ENCODE measurements at regions not wholly inside any gene's neighbourhood (a gene's known extent, or its start where the extent isn't known, plus 50 kb on each side); places are given as distances from the start of the nearest gene placed in this dataset.

GRCh38 chr2:66057844-66058243 is 377.1 kb upstream of the MEIS1 start:
- DNase-seq (no peak), ATAC-seq (ENCODE audit: low read depth) (no peak)
- TF ChIP-seq EZH2 (IDR thresholded peaks at IDR 0.05; ENCODE audit: borderline replicate concordance, insufficient read depth, low read depth, low read length, poor library complexity, severe bottlenecking) (no peak), CTCF (IDR thresholded peaks at IDR 0.05) (no peak)
- ChIA-PET CTCF (no interaction called here), POLR2A (no interaction called here)
- no peak overlapping the region for H3K27ac ChIP-seq (ENCODE audit: low read length in 2 of 2)
- no peaks in the 10 kb centered on the region for H3K36me3 ChIP-seq (replicated peaks in 1 of 2; ENCODE audit: control extremely low read depth in 1 of 2, control insufficient read depth in 1 of 2, extremely low read depth in 1 of 2, insufficient read depth in 2 of 2, low read length in 1 of 2)
- H3K27me3 Mint-ChIP-seq: peaks cover 6% of the 10 kb centered on the region
- H2AFZ ChIP-seq (ENCODE audit: insufficient read depth, low read depth, low read length, poor library complexity, severe bottlenecking): no peak overlapping the region
- H3K4me3 Mint-ChIP-seq: no peak overlapping the region
- H3K9me3 ChIP-seq (ENCODE audit: control extremely low read depth in 1 of 3, control insufficient read depth in 2 of 3, insufficient read depth in 1 of 3, low read length in 2 of 3): no peaks in the 10 kb centered on the region
- no peaks in the 10 kb centered on the region for H3K4me1 ChIP-seq (ENCODE audit: control insufficient read depth in 2 of 2, insufficient read depth in 2 of 2, low read length in 2 of 2)
- H3K4me1 Mint-ChIP-seq: no peaks in the 10 kb centered on the region
- H3K9me3 Mint-ChIP-seq (ENCODE audit: insufficient read depth): no peaks in the 10 kb centered on the region
- H3K27ac Mint-ChIP-seq: no peak overlapping the region
- H3K4me3 ChIP-seq (ENCODE audit: control extremely low read depth in 1 of 5, extremely low read depth in 1 of 5, insufficient read depth in 1 of 5, low read depth in 2 of 5, low read length in 4 of 5): no peak overlapping the region
- H4K20me1 ChIP-seq (ENCODE audit: control insufficient read depth, insufficient read depth, low read length, poor library complexity, severe bottlenecking): no peaks in the 10 kb centered on the region
- H3K79me2 ChIP-seq (ENCODE audit: control insufficient read depth, insufficient read depth, low read length): no peaks in the 10 kb centered on the region
- intact Hi-C loops (cut with micrococcal nuclease): no loop called here
- H3K4me2 ChIP-seq (replicated peaks; ENCODE audit: low read depth, low read length, poor library complexity, severe bottlenecking): no peak overlapping the region
- H3K9ac ChIP-seq (ENCODE audit: low read length): no peak overlapping the region
- no peaks in the 10 kb centered on the region for H3K27me3 ChIP-seq (replicated peaks in 1 of 4; ENCODE audit: control extremely low read depth in 1 of 4, control insufficient read depth in 3 of 4, insufficient read depth in 4 of 4, low read length in 3 of 4)
- WGBS (ENCODE audit: insufficient coverage): no CpG with 5 or more reads among the region's 1 CpG

GRCh38 chr2:66050392-66050791 is 384.5 kb upstream of the MEIS1 start:
- no peak overlapping the region for H2AFZ ChIP-seq (ENCODE audit: insufficient read depth, low read depth, low read length, poor library complexity, severe bottlenecking)
- H3K4me2 ChIP-seq (replicated peaks; ENCODE audit: low read depth, low read length, poor library complexity, severe bottlenecking): no peak overlapping the region
- no peaks in the 10 kb centered on the region for H3K36me3 ChIP-seq (replicated peaks in 1 of 2; ENCODE audit: control extremely low read depth in 1 of 2, control insufficient read depth in 1 of 2, extremely low read depth in 1 of 2, insufficient read depth in 2 of 2, low read length in 1 of 2)
- no peak overlapping the region for H3K4me3 Mint-ChIP-seq
- ChIA-PET POLR2A (no interaction called here), CTCF (no interaction called here)
- TF ChIP-seq EZH2 (IDR thresholded peaks at IDR 0.05; ENCODE audit: borderline replicate concordance, insufficient read depth, low read depth, low read length, poor library complexity, severe bottlenecking) (no peak), CTCF (IDR thresholded peaks at IDR 0.05) (no peak)
- ATAC-seq (ENCODE audit: low read depth) (no peak), DNase-seq (no peak)
- no peaks in the 10 kb centered on the region for H3K4me1 ChIP-seq (ENCODE audit: control insufficient read depth in 2 of 2, insufficient read depth in 2 of 2, low read length in 2 of 2)
- no peaks in the 10 kb centered on the region for H3K4me1 Mint-ChIP-seq
- WGBS (ENCODE audit: insufficient coverage): 79% methylated on average over 4 of the region's 5 CpGs
- no peaks in the 10 kb centered on the region for H3K79me2 ChIP-seq (ENCODE audit: control insufficient read depth, insufficient read depth, low read length)
- no peak overlapping the region for H3K9ac ChIP-seq (ENCODE audit: low read length)
- no peak overlapping the region for H3K27ac ChIP-seq (ENCODE audit: low read length in 2 of 2)
- H4K20me1 ChIP-seq (ENCODE audit: control insufficient read depth, insufficient read depth, low read length, poor library complexity, severe bottlenecking): no peaks in the 10 kb centered on the region
- H3K4me3 ChIP-seq (ENCODE audit: control extremely low read depth in 1 of 5, extremely low read depth in 1 of 5, insufficient read depth in 1 of 5, low read depth in 2 of 5, low read length in 4 of 5): no peak overlapping the region
- H3K27me3 ChIP-seq (replicated peaks in 1 of 4; ENCODE audit: control extremely low read depth in 1 of 4, control insufficient read depth in 3 of 4, insufficient read depth in 4 of 4, low read length in 3 of 4): no peaks in the 10 kb centered on the region
- H3K27ac Mint-ChIP-seq: no peak overlapping the region
- H3K9me3 Mint-ChIP-seq (ENCODE audit: insufficient read depth): no peaks in the 10 kb centered on the region
- H3K27me3 Mint-ChIP-seq: no peaks in the 10 kb centered on the region
- H3K9me3 ChIP-seq (ENCODE audit: control extremely low read depth in 1 of 3, control insufficient read depth in 2 of 3, insufficient read depth in 1 of 3, low read length in 2 of 3): no peaks in the 10 kb centered on the region
- intact Hi-C loops (cut with micrococcal nuclease): no loop called here

All from B cell (primary cell).